K562 (cell line): ENCODE measurements at regions not wholly inside any gene's neighbourhood (a gene's known extent, or its start where the extent isn't known, plus 50 kb on each side); places are given as distances from the start of the nearest gene placed in this dataset.

Experiments used
- ATAC-seq: fragments of 200-7000 bp; cut with Tn5 transposase; 3 replicates; pipeline ENCODE4 v1.9.1; 2020; ENCODE audit warnings: moderate library complexity
- BruUV-seq: library from RNA; stranded (reverse); fragments of 400-500 nt; replicated peaks from 2 replicates; lab custom pipeline; 2021; lab: Mats Ljungman, UMichigan
- CTCF ChIA-PET: fragments of 300-600 bp; formaldehyde crosslinking; extraction: SDS; loops from one replicate; lab custom pipeline; 2021; ENCODE audit warnings: low intra/inter-chr PET ratio; lab: Yijun Ruan, JAX
- POLR2A ChIA-PET: fragments of 300-600, 350-650 bp; sonication (Branson Sonifier 250); formaldehyde crosslinking; extraction: SDS; loops from one replicate; lab custom pipeline; 2021; ENCODE audit warnings: antibody characterized with exemption, inconsistent platforms; lab: Yijun Ruan, JAX
- DNase-seq, 4 experiments: peaks; one replicate each; pipeline versions ENCODE4 v3.0.0 to v3.0.0-alpha.2; 2011 to 2018; ENCODE audit warnings: low spot score in 3 of 4, mixed read lengths in 3 of 4; ENCODE audit errors: extremely low read depth in 1 of 4
- FAIRE-seq: peaks from 2 replicates; lab custom pipeline; 2011; peaks lifted over from hg19 to GRCh38; lab: Jason Lieb, UNC
- H2AFZ ChIP-seq: 2 replicates; pipeline ENCODE4 v1.6.0; 2011; ENCODE audit warnings: low read depth, low read length, control low read depth, inconsistent platforms
- H3K27ac ChIP-seq: fragments of 200-600 bp; 3 replicates; pipeline ENCODE4 v1.8.0; 2011; ENCODE audit warnings: low read depth, mild to moderate bottlenecking, control low read depth, inconsistent platforms, low read length, moderate library complexity, mixed read lengths; ENCODE audit errors: extremely low read depth
- H3K27me3 ChIP-seq, 2 experiments: fragments of 300-600 bp in 1 of 2; 2 replicates in 1 of 2; 3 replicates in 1 of 2; pipeline versions ENCODE4 v1.6.0 to v1.8.0; 2011; ENCODE audit warnings: inconsistent platforms in 2 of 2, low read length in 2 of 2, mild to moderate bottlenecking in 1 of 2, mixed read lengths in 1 of 2, moderate library complexity in 1 of 2; ENCODE audit not compliant: control insufficient read depth in 2 of 2, insufficient read depth in 2 of 2
- H3K36me3 ChIP-seq: fragments of 300-600 bp; 3 replicates; pipeline ENCODE4 v1.8.0; 2011; ENCODE audit warnings: mild to moderate bottlenecking, low read length, inconsistent platforms; ENCODE audit not compliant: control insufficient read depth, insufficient read depth
- H3K4me1 ChIP-seq, 2 experiments: fragments of 200-600 bp in 1 of 2; replicated peaks in 1 of 2; 2 replicates in 1 of 2; 3 replicates in 1 of 2; pipeline versions ENCODE4 v1.5.1 to v1.8.0; 2011; ENCODE audit warnings: inconsistent platforms in 2 of 2, low read length in 2 of 2, mild to moderate bottlenecking in 1 of 2, mixed read lengths in 1 of 2, moderate library complexity in 1 of 2; ENCODE audit not compliant: control insufficient read depth in 2 of 2, insufficient read depth in 2 of 2
- H3K4me2 ChIP-seq: 2 replicates; pipeline ENCODE4 v1.6.1; 2011; ENCODE audit warnings: low read length, control low read depth, inconsistent platforms, mixed read lengths; ENCODE audit not compliant: insufficient read depth
- H3K4me3 ChIP-seq: fragments of 200-600 bp; sonication (generic), shearing (Covaris generic); 2 replicates; pipeline ENCODE4 v1.5.1; 2016; ENCODE audit warnings: control low read depth, inconsistent platforms
- H3K79me2 ChIP-seq: fragments of 200-600 bp; 3 replicates; pipeline ENCODE4 v1.8.0; 2011; ENCODE audit warnings: low read length, inconsistent platforms; ENCODE audit not compliant: control insufficient read depth, insufficient read depth
- H3K9ac ChIP-seq, 2 experiments: 2 replicates each; pipeline versions ENCODE4 v1.6.0 to v1.6.1; 2011; ENCODE audit warnings: low read depth in 2 of 2, low read length in 2 of 2, control low read depth in 1 of 2, inconsistent platforms in 1 of 2, mild to moderate bottlenecking in 1 of 2, mixed read lengths in 1 of 2; ENCODE audit not compliant: insufficient read depth in 1 of 2
- H3K9me1 ChIP-seq: one replicate; pipeline ENCODE4 v1.6.0; 2011; ENCODE audit warnings: inconsistent platforms, mild to moderate bottlenecking, low read length, moderate library complexity; ENCODE audit not compliant: control insufficient read depth, insufficient read depth
- H3K9me3 ChIP-seq: replicated peaks from 2 replicates; pipeline ENCODE4 v1.5.1; 2011; ENCODE audit warnings: low read depth, low read length, inconsistent platforms; ENCODE audit not compliant: control insufficient read depth, insufficient read depth
- H4K20me1 ChIP-seq: replicated peaks from 2 replicates; pipeline ENCODE4 v1.6.1; 2011; ENCODE audit warnings: low read length, inconsistent platforms, mixed read lengths; ENCODE audit not compliant: control insufficient read depth, insufficient read depth
- CCAR2 ChIP-seq: fragments of 200-400 bp; formaldehyde crosslinking; IDR thresholded peaks from 2 replicates; pipeline ENCODE4 v1.6.1; 2017; ENCODE audit warnings: mild to moderate bottlenecking, low read depth, low read length
- EZH2 ChIP-seq: IDR thresholded peaks from 2 replicates; pipeline ENCODE4 v1.6.1; 2012; ENCODE audit warnings: low read depth, mild to moderate bottlenecking, inconsistent platforms, low read length, borderline replicate concordance
- FUS ChIP-seq: fragments of 200-400 bp; formaldehyde crosslinking; optimal IDR thresholded peaks from 2 replicates; pipeline ENCODE3; 2017; ENCODE audit warnings: low read depth, low read length
- HEY1 ChIP-seq: fragments of 250-450 bp; sonication (Bioruptor Pico); IDR thresholded peaks from 2 replicates; pipeline ENCODE4 v1.5.0; 2020; ENCODE audit warnings: mild to moderate bottlenecking, moderate library complexity, borderline replicate concordance
- HMGN3 ChIP-seq: IDR thresholded peaks from 2 replicates; pipeline ENCODE4 v1.6.1; 2011; ENCODE audit warnings: borderline replicate concordance, low read depth, mild to moderate bottlenecking, mixed read lengths, low read length; ENCODE audit not compliant: insufficient read length; ENCODE audit errors: extremely low read depth
- NFYB ChIP-seq: IDR thresholded peaks from 2 replicates; pipeline ENCODE4 v1.6.1; 2011; ENCODE audit warnings: mild to moderate bottlenecking, moderate library complexity; ENCODE audit not compliant: insufficient read length; ENCODE audit errors: extremely low read depth
- PML ChIP-seq: IDR thresholded peaks from 2 replicates; pipeline ENCODE4 v1.6.1; 2012; ENCODE audit warnings: low read length, inconsistent platforms
- RBBP5 ChIP-seq: fragments of 200-600 bp; sonication (generic); IDR thresholded peaks from 2 replicates; pipeline ENCODE4 v1.6.1; 2012; ENCODE audit warnings: borderline replicate concordance, mild to moderate bottlenecking, low read length, control low read depth, inconsistent platforms; ENCODE audit not compliant: insufficient read depth, poor library complexity, severe bottlenecking
- SRSF7 ChIP-seq: fragments of 200-400 bp; formaldehyde crosslinking; optimal IDR thresholded peaks from 2 replicates; pipeline ENCODE3; 2017; ENCODE audit warnings: mild to moderate bottlenecking, low read depth, low read length
- TOE1 ChIP-seq, 2 experiments: fragments of 450-650 bp in 1 of 2; sonication (generic) in 1 of 2; formaldehyde crosslinking in 1 of 2; IDR thresholded peaks; 2 replicates each; pipeline versions ENCODE4 v1.7.1 to v1.8.0; 2016 to 2022; ENCODE audit warnings: borderline replicate concordance in 2 of 2, mild to moderate bottlenecking in 2 of 2, antibody characterized with exemption in 1 of 2, inconsistent platforms in 1 of 2, low read depth in 1 of 2, missing genetic modification reagents in 1 of 2, moderate library complexity in 1 of 2
- XRCC4 ChIP-seq: IDR thresholded peaks from one replicate; pipeline ENCODE4 v1.6.1; 2011; ENCODE audit not compliant: insufficient read depth, insufficient read length; ENCODE audit errors: extremely low read depth
- ZC3H4 ChIP-seq: sonication (generic); formaldehyde crosslinking; IDR thresholded peaks from 2 replicates; pipeline ENCODE4 v1.9.0; 2021; ENCODE audit warnings: missing genetic modification reagents, borderline replicate concordance
- ZNF696 ChIP-seq: fragments of 250-450 bp; sonication (Bioruptor Pico); conservative IDR thresholded peaks from 2 replicates; pipeline ENCODE4 v1.4.0; 2020; ENCODE audit warnings: mild to moderate bottlenecking, moderate library complexity
- WGBS: fragments of 100-300 bp; shearing (Covaris generic); methylation state at CpG from one replicate; pipeline ENCODE4 v1.1.6; 2016; ENCODE audit warnings: low coverage, mixed read lengths; ENCODE audit not compliant: insufficient coverage; ENCODE audit errors: missing lambda C conversion rate; 5-methylcytosine and 5-hydroxymethylcytosine counted together
- in situ Hi-C: fragments of 300-500 bp; cut with MboI; formaldehyde crosslinking; loops from 4 replicates; pipeline ENCODE4 v1.15.0; 2018; ENCODE audit warnings: inconsistent platforms, mixed read lengths
- intact Hi-C: fragments of 100-400 bp; cut with micrococcal nuclease; formaldehyde crosslinking; loops from 2 replicates; pipeline ENCODE4 v1.14.2; 2022
- TF ChIP-seq, protein P1 (sequence below): fragments of 450-650 bp; formaldehyde crosslinking; IDR thresholded peaks from 2 replicates; pipeline ENCODE4 v1.4.0; 2022; ENCODE audit warnings: missing genetic modification characterization
- TF ChIP-seq, protein P2 (sequence below): sonication (generic); formaldehyde crosslinking; IDR thresholded peaks from 2 replicates; pipeline ENCODE4 v1.8.0; 2023; ENCODE audit warnings: mild to moderate bottlenecking, missing genetic modification reagents

DNA sequence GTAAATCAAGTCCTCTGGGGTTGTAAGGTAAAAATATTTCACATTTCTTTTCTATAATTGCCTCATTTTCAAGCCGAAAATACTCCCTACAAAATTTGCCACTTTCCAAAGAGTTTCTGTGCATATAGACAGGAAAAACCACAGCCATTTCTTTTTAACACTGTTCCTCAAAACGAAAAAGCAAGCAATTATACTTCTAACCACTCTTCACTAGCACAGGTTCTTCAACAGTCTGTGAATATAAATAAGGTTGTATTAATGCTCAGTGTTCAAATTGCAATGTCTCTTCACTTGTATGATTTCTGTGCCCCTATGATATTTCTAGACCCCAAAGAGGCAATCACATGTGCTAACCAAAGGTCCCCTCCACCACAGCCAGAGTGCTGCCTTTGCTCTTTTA is 206.0 kb downstream of the SIM1 start:
- FAIRE-seq = no peak
- peak overlapping the region in 1 of 2 experiments; percentile 63; a peak in 2 of 4 replicates for H3K9ac ChIP-seq

More for the DNA sequence above, 206.0 kb downstream of the SIM1 start:
- CTCF ChIA-PET = no interaction called here
- no peaks in the 10 kb centered on the region for H4K20me1 ChIP-seq
- intact Hi-C loops (no loop called here), in situ Hi-C loops (no loop called here)
- POLR2A ChIA-PET = interaction anchor here (0.9 kb wide), 1 partner anchor 11 kb away, joined by 3 read pairs; no protein-coding TSS in a partner anchor
- H3K9me3 ChIP-seq = no peaks in the 10 kb centered on the region
- ATAC-seq (peak; percentile 36), DNase-seq (no peak)
- no TSS peak for BruUV-seq
- peak overlapping the region; percentile 91 for H2AFZ ChIP-seq
- H3K27ac ChIP-seq = peak overlapping the region; percentile 78; the same call in 2 of the 3 replicates
- H3K27me3 ChIP-seq = no peaks in the 10 kb centered on the region
- peaks cover 0 to 19% of the 10 kb centered on the region in 2 experiments; a peak in 2 of 5 replicates for H3K4me1 ChIP-seq
- H3K79me2 ChIP-seq = no peaks in the 10 kb centered on the region
- no peaks in the 10 kb centered on the region for H3K9me1 ChIP-seq
- no peak for TF ChIP-seq EZH2
- TF ChIP-seq ZNF696 = no peak
- no peak for TF ChIP-seq NFYB
- no peak for TF ChIP-seq ZC3H4 (CRISPR knock-in tag)
- TF ChIP-seq, protein P1, sequence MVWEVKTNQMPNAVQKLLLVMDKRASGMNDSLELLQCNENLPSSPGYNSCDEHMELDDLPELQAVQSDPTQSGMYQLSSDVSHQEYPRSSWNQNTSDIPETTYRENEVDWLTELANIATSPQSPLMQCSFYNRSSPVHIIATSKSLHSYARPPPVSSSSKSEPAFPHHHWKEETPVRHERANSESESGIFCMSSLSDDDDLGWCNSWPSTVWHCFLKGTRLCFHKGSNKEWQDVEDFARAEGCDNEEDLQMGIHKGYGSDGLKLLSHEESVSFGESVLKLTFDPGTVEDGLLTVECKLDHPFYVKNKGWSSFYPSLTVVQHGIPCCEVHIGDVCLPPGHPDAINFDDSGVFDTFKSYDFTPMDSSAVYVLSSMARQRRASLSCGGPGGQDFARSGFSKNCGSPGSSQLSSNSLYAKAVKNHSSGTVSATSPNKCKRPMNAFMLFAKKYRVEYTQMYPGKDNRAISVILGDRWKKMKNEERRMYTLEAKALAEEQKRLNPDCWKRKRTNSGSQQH (CRISPR knock-in tag) = no peak
- no peak for TF ChIP-seq FUS
- TF ChIP-seq, protein P2, sequence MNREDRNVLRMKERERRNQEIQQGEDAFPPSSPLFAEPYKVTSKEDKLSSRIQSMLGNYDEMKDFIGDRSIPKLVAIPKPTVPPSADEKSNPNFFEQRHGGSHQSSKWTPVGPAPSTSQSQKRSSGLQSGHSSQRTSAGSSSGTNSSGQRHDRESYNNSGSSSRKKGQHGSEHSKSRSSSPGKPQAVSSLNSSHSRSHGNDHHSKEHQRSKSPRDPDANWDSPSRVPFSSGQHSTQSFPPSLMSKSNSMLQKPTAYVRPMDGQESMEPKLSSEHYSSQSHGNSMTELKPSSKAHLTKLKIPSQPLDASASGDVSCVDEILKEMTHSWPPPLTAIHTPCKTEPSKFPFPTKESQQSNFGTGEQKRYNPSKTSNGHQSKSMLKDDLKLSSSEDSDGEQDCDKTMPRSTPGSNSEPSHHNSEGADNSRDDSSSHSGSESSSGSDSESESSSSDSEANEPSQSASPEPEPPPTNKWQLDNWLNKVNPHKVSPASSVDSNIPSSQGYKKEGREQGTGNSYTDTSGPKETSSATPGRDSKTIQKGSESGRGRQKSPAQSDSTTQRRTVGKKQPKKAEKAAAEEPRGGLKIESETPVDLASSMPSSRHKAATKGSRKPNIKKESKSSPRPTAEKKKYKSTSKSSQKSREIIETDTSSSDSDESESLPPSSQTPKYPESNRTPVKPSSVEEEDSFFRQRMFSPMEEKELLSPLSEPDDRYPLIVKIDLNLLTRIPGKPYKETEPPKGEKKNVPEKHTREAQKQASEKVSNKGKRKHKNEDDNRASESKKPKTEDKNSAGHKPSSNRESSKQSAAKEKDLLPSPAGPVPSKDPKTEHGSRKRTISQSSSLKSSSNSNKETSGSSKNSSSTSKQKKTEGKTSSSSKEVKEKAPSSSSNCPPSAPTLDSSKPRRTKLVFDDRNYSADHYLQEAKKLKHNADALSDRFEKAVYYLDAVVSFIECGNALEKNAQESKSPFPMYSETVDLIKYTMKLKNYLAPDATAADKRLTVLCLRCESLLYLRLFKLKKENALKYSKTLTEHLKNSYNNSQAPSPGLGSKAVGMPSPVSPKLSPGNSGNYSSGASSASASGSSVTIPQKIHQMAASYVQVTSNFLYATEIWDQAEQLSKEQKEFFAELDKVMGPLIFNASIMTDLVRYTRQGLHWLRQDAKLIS (CRISPR knock-in tag) = no peak
- no peak for TF ChIP-seq PML
- TF ChIP-seq HEY1 (CRISPR knock-in tag) = no peak
- no peak for TF ChIP-seq CCAR2
- TF ChIP-seq SRSF7 = no peak
- no peak for TF ChIP-seq RBBP5
- no peak for TF ChIP-seq HMGN3
- TF ChIP-seq TOE1 (IDR thresholded peaks at IDR 0.05; ENCODE audit: borderline replicate concordance) = no peak
- TF ChIP-seq TOE1 (CRISPR knock-in tag; IDR thresholded peaks at IDR 0.05; ENCODE audit: borderline replicate concordance, low read depth) = no peak
- no peak for TF ChIP-seq XRCC4
- H3K4me3 ChIP-seq = no peak overlapping the region
- 0% methylated on average over 2 of the region's 2 CpGs for WGBS
- H3K36me3 ChIP-seq = no peaks in the 10 kb centered on the region
- H3K4me2 ChIP-seq = peak overlapping the region; percentile 29; the same call in 1 of the 2 replicates
